Upper lobe of left lung (tissue), 6 donors: ENCODE measurements at regions not wholly inside any gene's neighbourhood (a gene's known extent, or its start where the extent isn't known, plus 50 kb on each side); places are given as distances from the start of the nearest gene placed in this dataset.

Source experiments
- ATAC-seq, 2 donors: fragments of 200-7000 bp; cut with Tn5 transposase; one replicate each; pipeline ENCODE4 v1.9.1; 2022; ENCODE audit warnings: mild to moderate bottlenecking in 2 of 2, moderate library complexity in 2 of 2; ENCODE audit not compliant: low FRiP score in 2 of 2
- DNase-seq, 2 donors: peaks; one replicate each; pipeline ENCODE4 v3.0.0-alpha.2; 2019 to 2020
- H3K27ac ChIP-seq, 4 donors: fragments of 200-600 bp; sonication (generic); one replicate each; pipeline ENCODE4 v1.5.1; 2016 to 2019
- H3K27me3 ChIP-seq, 4 donors: fragments of 200-600 bp; sonication (generic); one replicate each; pipeline ENCODE4 v1.5.1; 2017 to 2019
- H3K36me3 ChIP-seq, 4 donors: fragments of 200-600 bp; sonication (generic); one replicate each; pipeline ENCODE4 v1.5.1; 2016 to 2019
- H3K4me1 ChIP-seq, 4 donors: fragments of 200-600 bp; sonication (generic); one replicate each; pipeline ENCODE4 v1.5.1; 2018 to 2019
- H3K4me3 ChIP-seq, 4 donors: fragments of 200-600 bp; sonication (generic); one replicate each; pipeline ENCODE4 v1.5.1; 2017 to 2019; ENCODE audit warnings: mild to moderate bottlenecking in 2 of 4, moderate library complexity in 1 of 4
- H3K9me3 ChIP-seq, 4 donors: fragments of 200-600 bp; sonication (generic); one replicate each; pipeline ENCODE4 v1.5.1; 2018 to 2019
- EP300 ChIP-seq, 4 donors: sonication (generic); formaldehyde crosslinking; IDR thresholded peaks; one replicate each; pipeline ENCODE4 v1.5.1; 2017; ENCODE audit warnings: antibody characterized with exemption in 4 of 4, control low read depth in 2 of 4
- POLR2A ChIP-seq, 4 donors: fragments of 450-650 bp; IDR thresholded peaks; one replicate each; pipeline ENCODE4 v1.5.1; 2016 to 2017; ENCODE audit warnings: antibody characterized with exemption in 4 of 4, mild to moderate bottlenecking in 2 of 4
- POLR2AphosphoS5 ChIP-seq, 2 donors: sonication (generic); formaldehyde crosslinking; IDR thresholded peaks; one replicate each; pipeline ENCODE4 v1.5.1; 2017; ENCODE audit warnings: antibody characterized with exemption in 2 of 2
- WGBS, 2 donors: methylation state at CpG; one replicate each; pipeline ENCODE4 v1.1.5; 2017 to 2018; 5-methylcytosine and 5-hydroxymethylcytosine counted together
- TF ChIP-seq, protein P1 (sequence below), 6 experiments: fragments of 450-650 bp in 4 of 6; fragments of 200-600 bp in 2 of 6; sonication (generic) in 2 of 6; IDR thresholded peaks; one replicate each; pipeline ENCODE4 v1.5.1; 2016 to 2019; ENCODE audit warnings: antibody characterized with exemption in 6 of 6
- donor health status: DM: no; HTN: no; CAD: no; lungs with moderate emphysema.
- donor health status: DM: no; HTN: yes; CAD: no; lungs with severe emphysema.

DNA sequence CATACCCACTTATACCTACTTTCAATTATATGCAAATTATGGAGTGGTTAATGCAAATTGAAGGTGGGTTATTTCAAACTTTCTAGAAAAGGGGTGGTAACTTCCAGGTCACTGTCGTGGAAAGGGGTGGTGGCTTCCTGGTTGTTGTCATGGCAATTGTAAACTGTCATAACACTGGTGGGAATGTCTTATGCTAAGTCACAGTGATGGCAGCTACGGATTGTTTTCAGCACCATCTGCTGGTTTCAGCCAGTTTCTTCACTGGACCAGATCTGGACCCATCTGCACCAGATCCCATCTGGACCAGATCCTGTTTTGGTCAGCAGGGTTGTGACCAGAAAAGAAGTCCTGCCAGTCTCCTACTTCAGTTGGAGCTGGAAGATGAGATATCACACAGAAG is 1469.3 kb downstream of the AACS start:
- no peaks in the 10 kb centered on the region for H3K9me3 ChIP-seq
- WGBS, 2 donors, result 60 to 80% methylated on average over 2 of the region's 2 CpGs

DNA sequence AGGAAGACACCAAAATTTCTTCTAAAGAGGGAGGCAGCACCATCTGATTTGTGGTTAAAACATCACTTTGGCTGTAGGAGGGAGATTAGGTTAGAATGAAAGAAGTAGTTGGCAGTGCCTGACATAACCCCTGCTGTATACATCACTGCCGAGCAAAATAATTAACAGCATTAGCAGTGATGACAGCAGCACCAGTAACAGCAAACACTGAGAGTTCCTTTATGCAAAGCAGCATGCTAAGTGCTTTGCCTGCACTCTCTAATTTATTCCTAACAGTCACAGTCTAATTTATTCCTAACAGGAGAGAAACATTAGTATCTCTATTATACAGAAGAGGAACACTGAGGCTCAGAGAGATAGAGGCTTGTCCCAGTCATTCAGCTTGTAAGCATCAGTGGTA is 1469.7 kb downstream of the AACS start:
- TF ChIP-seq, protein P1, sequence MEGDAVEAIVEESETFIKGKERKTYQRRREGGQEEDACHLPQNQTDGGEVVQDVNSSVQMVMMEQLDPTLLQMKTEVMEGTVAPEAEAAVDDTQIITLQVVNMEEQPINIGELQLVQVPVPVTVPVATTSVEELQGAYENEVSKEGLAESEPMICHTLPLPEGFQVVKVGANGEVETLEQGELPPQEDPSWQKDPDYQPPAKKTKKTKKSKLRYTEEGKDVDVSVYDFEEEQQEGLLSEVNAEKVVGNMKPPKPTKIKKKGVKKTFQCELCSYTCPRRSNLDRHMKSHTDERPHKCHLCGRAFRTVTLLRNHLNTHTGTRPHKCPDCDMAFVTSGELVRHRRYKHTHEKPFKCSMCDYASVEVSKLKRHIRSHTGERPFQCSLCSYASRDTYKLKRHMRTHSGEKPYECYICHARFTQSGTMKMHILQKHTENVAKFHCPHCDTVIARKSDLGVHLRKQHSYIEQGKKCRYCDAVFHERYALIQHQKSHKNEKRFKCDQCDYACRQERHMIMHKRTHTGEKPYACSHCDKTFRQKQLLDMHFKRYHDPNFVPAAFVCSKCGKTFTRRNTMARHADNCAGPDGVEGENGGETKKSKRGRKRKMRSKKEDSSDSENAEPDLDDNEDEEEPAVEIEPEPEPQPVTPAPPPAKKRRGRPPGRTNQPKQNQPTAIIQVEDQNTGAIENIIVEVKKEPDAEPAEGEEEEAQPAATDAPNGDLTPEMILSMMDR (IDR thresholded peaks at IDR 0.05), result no peak
- TF ChIP-seq EP300 (IDR thresholded peaks at IDR 0.05) (no peak), POLR2A (IDR thresholded peaks at IDR 0.05) (no peak), POLR2AphosphoS5 (IDR thresholded peaks at IDR 0.05) (no peak)
- no peaks in the 10 kb centered on the region for H3K36me3 ChIP-seq

More for the DNA sequence above, 1469.3 kb downstream of the AACS start:
- Histone ChIP-seq H3K4me3 (no peak overlapping the region), H3K27ac (no peak overlapping the region), H3K36me3 (no peaks in the 10 kb centered on the region), H3K4me1 (no peaks in the 10 kb centered on the region), H3K27me3 (no peaks in the 10 kb centered on the region)
- no peak for DNase-seq
- TF ChIP-seq POLR2A (IDR thresholded peaks at IDR 0.05) (no peak), POLR2AphosphoS5 (IDR thresholded peaks at IDR 0.05) (no peak), EP300 (IDR thresholded peaks at IDR 0.05) (no peak)
- TF ChIP-seq, protein P1 (IDR thresholded peaks at IDR 0.05), result no peak
- ATAC-seq, result no peak

DNA sequence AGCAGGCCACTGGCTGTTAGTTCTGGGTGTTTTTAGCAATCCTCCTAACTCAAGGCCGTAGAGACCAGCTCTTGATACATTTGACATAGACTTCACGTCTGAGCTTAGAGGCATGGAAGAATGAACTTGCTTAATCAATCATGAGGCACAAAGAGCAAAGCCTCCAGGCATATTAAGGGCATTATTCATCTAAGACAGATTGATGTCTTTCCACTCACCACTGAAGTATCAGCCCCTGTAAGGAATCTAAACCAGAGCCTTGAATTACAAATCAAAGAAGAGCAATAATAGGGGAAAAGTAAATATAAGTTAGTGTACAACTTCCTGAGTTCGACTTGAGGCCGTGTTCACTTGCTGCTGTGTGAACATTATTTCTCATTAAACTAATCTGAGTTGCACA is 1470.7 kb downstream of the AACS start:
- 48 to 57% methylated on average over 4 of the region's 4 CpGs for WGBS, 2 donors
- TF ChIP-seq, protein P1 (IDR thresholded peaks at IDR 0.05), result no peak
- no peak for TF ChIP-seq EP300 (IDR thresholded peaks at IDR 0.05)
- ATAC-seq (no peak), DNase-seq (no peak)
- H3K27ac ChIP-seq, result no peak overlapping the region
- no peaks in the 10 kb centered on the region for H3K4me1 ChIP-seq
- no peaks in the 10 kb centered on the region for H3K27me3 ChIP-seq
- H3K36me3 ChIP-seq, result no peaks in the 10 kb centered on the region
- no peak overlapping the region for H3K4me3 ChIP-seq
- H3K9me3 ChIP-seq, result no peaks in the 10 kb centered on the region

More for the DNA sequence above, 1469.7 kb downstream of the AACS start:
- H3K27me3 ChIP-seq, result no peaks in the 10 kb centered on the region
- ATAC-seq (no peak), DNase-seq (no peak)
- 75 to 88% methylated on average over 1 of the region's 1 CpG for WGBS, 2 donors
- no peak overlapping the region for H3K4me3 ChIP-seq
- no peaks in the 10 kb centered on the region for H3K9me3 ChIP-seq
- H3K27ac ChIP-seq, result no peak overlapping the region
- H3K4me1 ChIP-seq, result no peaks in the 10 kb centered on the region

DNA sequence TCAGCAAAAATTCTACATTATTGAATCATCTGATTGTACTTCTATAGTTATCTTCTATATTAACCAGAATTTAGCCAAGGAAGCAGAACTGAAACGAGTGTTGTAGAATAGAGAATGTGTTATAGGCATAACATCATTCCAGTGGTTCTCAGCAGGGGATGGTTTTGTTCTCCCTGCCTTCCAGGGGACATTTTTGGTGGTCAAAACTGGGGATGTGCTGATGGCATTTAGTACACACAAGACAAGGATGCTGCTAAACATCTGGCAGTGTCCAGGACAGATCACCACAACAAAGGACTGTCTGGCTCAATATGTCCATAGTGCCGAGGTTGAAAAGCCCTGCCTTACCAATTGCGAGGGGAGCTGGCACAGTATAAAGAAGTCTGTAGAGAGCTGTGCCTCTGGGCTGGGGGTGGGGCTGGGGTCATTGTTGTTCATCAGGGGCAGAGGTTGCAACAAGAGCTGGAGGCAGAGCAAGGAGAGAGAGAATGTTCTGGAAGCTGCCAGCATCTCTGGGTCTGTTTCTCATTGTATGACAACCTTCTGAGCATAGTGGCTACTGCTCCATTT is 1472.8 kb downstream of the AACS start:
- TF ChIP-seq, protein P1 (IDR thresholded peaks at IDR 0.05), result no peak
- no peak for TF ChIP-seq POLR2AphosphoS5 (IDR thresholded peaks at IDR 0.05)
- no peak for TF ChIP-seq EP300 (IDR thresholded peaks at IDR 0.05)
- 72 to 79% methylated on average over 3 of the region's 3 CpGs for WGBS, 2 donors
- ATAC-seq (peak in 1 of 2 donors; percentile 19), DNase-seq (no peak)
- Histone ChIP-seq H3K4me3 (no peak overlapping the region), H3K36me3 (no peaks in the 10 kb centered on the region), H3K4me1 (no peaks in the 10 kb centered on the region), H3K9me3 (no peaks in the 10 kb centered on the region), H3K27me3 (no peaks in the 10 kb centered on the region), H3K27ac (no peak overlapping the region)

DNA sequence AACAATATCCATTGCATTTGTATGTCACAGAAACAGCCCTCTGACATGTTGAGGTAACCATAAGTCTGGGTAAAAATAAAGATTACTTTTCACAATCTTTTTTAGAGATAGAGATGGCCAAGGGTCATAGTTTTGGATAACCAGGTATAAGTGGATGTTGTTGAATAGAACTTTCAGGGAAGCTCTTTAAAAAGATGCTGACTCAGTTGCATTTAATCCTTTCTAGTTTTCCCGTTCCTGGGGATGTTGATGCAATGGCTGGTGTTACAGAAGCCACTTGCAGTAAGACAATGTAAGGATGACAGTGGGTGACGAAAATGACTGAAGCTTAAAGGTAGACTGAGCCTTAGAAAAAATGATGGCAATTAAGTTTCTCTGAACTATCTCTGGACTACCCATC is 1473.7 kb downstream of the AACS start:
- Histone ChIP-seq H3K9me3 (no peaks in the 10 kb centered on the region), H3K27me3 (no peaks in the 10 kb centered on the region), H3K36me3 (no peaks in the 10 kb centered on the region), H3K4me1 (no peaks in the 10 kb centered on the region), H3K27ac (no peak overlapping the region), H3K4me3 (no peak overlapping the region)
- whole genome bisulfite sequencing, 2 donors, result 56 to 70% methylated on average over 2 of the region's 2 CpGs
- DNase-seq, result no peak
- no peak for TF ChIP-seq EP300 (IDR thresholded peaks at IDR 0.05)
- no peak for TF ChIP-seq POLR2AphosphoS5 (IDR thresholded peaks at IDR 0.05)
- no peak for TF ChIP-seq POLR2A (IDR thresholded peaks at IDR 0.05)
- TF ChIP-seq, protein P1 (IDR thresholded peaks at IDR 0.05), result no peak
- ATAC-seq, result no peak
